ENCODE measurements at regions not wholly inside any gene's neighbourhood (a gene's known extent, or its start where the extent isn't known, plus 50 kb on each side); places are given as distances from the start of the nearest gene placed in this dataset.
"Not testable (repeated sequence)": the region's sequence is repeated elsewhere in the genome, so short reads cannot be mapped to it uniquely, and the experiment has no call there.

GRCh38 chr6:47180633-47181032 is 129.1 kb downstream of the TNFRSF21 start:
- no peaks in the 10 kb centered on the region for H3K9me3 Mint-ChIP-seq
- H3K36me3 Mint-ChIP-seq (ENCODE audit: low read depth), result no peaks in the 10 kb centered on the region
- peaks cover 2% of the 10 kb centered on the region for H3K27me3 Mint-ChIP-seq (ENCODE audit: low read depth, poor library complexity)
- no peak for DNase-seq
- TF ChIP-seq CTCF (IDR thresholded peaks at IDR 0.05), result no peak
- H3K4me1 Mint-ChIP-seq, result no peaks in the 10 kb centered on the region
- no peak overlapping the region for H3K4me3 Mint-ChIP-seq
- no peak overlapping the region for H3K27ac Mint-ChIP-seq

- no peaks in the 10 kb centered on the region for H3K36me3 Mint-ChIP-seq (ENCODE audit: low read depth)
- H3K27ac Mint-ChIP-seq, result no peak overlapping the region
- no peak for TF ChIP-seq CTCF (IDR thresholded peaks at IDR 0.05)
- H3K4me1 Mint-ChIP-seq, result no peaks in the 10 kb centered on the region
- DNase-seq, result no peak
- H3K27me3 Mint-ChIP-seq (ENCODE audit: low read depth, poor library complexity), result no peaks in the 10 kb centered on the region
- H3K9me3 Mint-ChIP-seq, result no peaks in the 10 kb centered on the region
- no peak overlapping the region for H3K4me3 Mint-ChIP-seq
Measured at GRCh38 chr6:47179286-47179685, 130.4 kb downstream of the TNFRSF21 start.

GRCh38 chr6:47175656-47176055 is 133.5 kb upstream of the ADGRF1 start:
- Mint-ChIP-seq H3K4me3 (no peak overlapping the region), H3K4me1 (no peaks in the 10 kb centered on the region), H3K27ac (no peak overlapping the region), H3K36me3 (ENCODE audit: low read depth) (no peaks in the 10 kb centered on the region), H3K27me3 (ENCODE audit: low read depth, poor library complexity) (no peaks in the 10 kb centered on the region), H3K9me3 (peaks cover 4% of the 10 kb centered on the region)
- no peak for DNase-seq
- no peak for TF ChIP-seq CTCF (IDR thresholded peaks at IDR 0.05)

- Mint-ChIP-seq H3K27me3 (ENCODE audit: low read depth, poor library complexity) (no peaks in the 10 kb centered on the region), H3K4me1 (no peaks in the 10 kb centered on the region), H3K9me3 (peaks cover 4% of the 10 kb centered on the region), H3K27ac (no peak overlapping the region), H3K36me3 (ENCODE audit: low read depth) (no peaks in the 10 kb centered on the region), H3K4me3 (no peak overlapping the region)
- no peak for TF ChIP-seq CTCF (IDR thresholded peaks at IDR 0.05)
- no peak for DNase-seq
Measured at GRCh38 chr6:47174502-47175023, 132.4 kb upstream of the ADGRF1 start.

GRCh38 chr6:47174063-47174462 is 131.9 kb upstream of the ADGRF1 start:
- not testable (repeated sequence) for H3K27me3 Mint-ChIP-seq (ENCODE audit: low read depth, poor library complexity); H3K36me3 Mint-ChIP-seq (ENCODE audit: low read depth); H3K4me3 Mint-ChIP-seq; H3K9me3 Mint-ChIP-seq; DNase-seq; H3K4me1 Mint-ChIP-seq; H3K27ac Mint-ChIP-seq

GRCh38 chr6:47173145-47173544 is 131.0 kb upstream of the ADGRF1 start:
- H3K4me3 Mint-ChIP-seq; H3K4me1 Mint-ChIP-seq; H3K36me3 Mint-ChIP-seq (ENCODE audit: low read depth); DNase-seq; H3K9me3 Mint-ChIP-seq; H3K27ac Mint-ChIP-seq; H3K27me3 Mint-ChIP-seq (ENCODE audit: low read depth, poor library complexity): not testable (repeated sequence)

- Mint-ChIP-seq H3K27me3 (ENCODE audit: low read depth, poor library complexity) (peaks cover 3% of the 10 kb centered on the region), H3K4me1 (peaks cover 18% of the 10 kb centered on the region), H3K27ac (no peak overlapping the region), H3K9me3 (peaks cover 4% of the 10 kb centered on the region), H3K4me3 (no peak overlapping the region), H3K36me3 (ENCODE audit: low read depth) (no peaks in the 10 kb centered on the region)
- TF ChIP-seq CTCF (IDR thresholded peaks at IDR 0.05), result no peak
- no peak for DNase-seq
Measured at GRCh38 chr6:47170617-47170947, 128.4 kb upstream of the ADGRF1 start.

Measured in nephron progenitor cell (in vitro differentiated cells).